22Rv1 (cell line): ENCODE measurements at regions not wholly inside any gene's neighbourhood (a gene's known extent, or its start where the extent isn't known, plus 50 kb on each side); places are given as distances from the start of the nearest gene placed in this dataset.

Source experiments
- ZFX ChIP-seq: fragments of 450-650 bp; IDR thresholded peaks from 2 replicates; pipeline ENCODE4 v1.6.1; 2017; ENCODE audit warnings: antibody characterized with exemption, borderline replicate concordance
- TF ChIP-seq, protein P1 (sequence below): fragments of 450-650 bp; IDR thresholded peaks from 2 replicates; pipeline ENCODE4 v1.5.1; 2017; ENCODE audit warnings: mild to moderate bottlenecking

DNA sequence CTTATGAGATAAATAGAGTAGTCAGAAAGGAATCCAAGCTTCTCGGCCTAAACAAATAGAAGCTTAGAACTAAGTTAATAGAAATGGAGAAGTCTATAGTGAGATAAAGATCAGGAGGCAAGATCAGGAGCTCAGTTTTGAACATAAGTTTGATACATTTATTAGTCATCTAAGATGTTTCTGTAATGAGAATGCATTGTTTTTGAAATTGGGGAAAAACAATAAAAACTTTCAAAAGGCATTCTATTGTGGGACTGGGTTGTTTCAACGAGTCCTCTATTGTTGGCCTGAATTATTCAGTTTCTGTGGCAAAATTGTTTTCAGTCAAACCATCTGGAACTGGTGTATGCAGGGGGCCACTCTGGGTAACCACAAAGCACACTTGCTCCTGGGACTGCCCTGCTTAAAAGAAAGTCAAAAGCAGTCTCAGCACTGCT is 181.0 kb upstream of the CLINT1 start:
- TF ChIP-seq, protein P1, sequence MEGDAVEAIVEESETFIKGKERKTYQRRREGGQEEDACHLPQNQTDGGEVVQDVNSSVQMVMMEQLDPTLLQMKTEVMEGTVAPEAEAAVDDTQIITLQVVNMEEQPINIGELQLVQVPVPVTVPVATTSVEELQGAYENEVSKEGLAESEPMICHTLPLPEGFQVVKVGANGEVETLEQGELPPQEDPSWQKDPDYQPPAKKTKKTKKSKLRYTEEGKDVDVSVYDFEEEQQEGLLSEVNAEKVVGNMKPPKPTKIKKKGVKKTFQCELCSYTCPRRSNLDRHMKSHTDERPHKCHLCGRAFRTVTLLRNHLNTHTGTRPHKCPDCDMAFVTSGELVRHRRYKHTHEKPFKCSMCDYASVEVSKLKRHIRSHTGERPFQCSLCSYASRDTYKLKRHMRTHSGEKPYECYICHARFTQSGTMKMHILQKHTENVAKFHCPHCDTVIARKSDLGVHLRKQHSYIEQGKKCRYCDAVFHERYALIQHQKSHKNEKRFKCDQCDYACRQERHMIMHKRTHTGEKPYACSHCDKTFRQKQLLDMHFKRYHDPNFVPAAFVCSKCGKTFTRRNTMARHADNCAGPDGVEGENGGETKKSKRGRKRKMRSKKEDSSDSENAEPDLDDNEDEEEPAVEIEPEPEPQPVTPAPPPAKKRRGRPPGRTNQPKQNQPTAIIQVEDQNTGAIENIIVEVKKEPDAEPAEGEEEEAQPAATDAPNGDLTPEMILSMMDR = no peak
- TF ChIP-seq ZFX = no peak
